GM18867 (cell line): ENCODE measurements at regions not wholly inside any gene's neighbourhood (a gene's known extent, or its start where the extent isn't known, plus 50 kb on each side); places are given as distances from the start of the nearest gene placed in this dataset.

Experiments used
- ATAC-seq: cut with Tn5 transposase; IDR thresholded peaks from one replicate; pipeline ENCODE4 v1.9.1; 2021; ENCODE audit warnings: mild to moderate bottlenecking, moderate library complexity; ENCODE audit not compliant: unreplicated experiment

- ATAC-seq = no peak
Measured at GRCh38 chr5:18311266-18311665, 677.0 kb downstream of the TAF11L14 start.

GRCh38 chr5:18312016-18312415 lies 677.8 kb downstream of the TAF11L14 start:
- no peak for ATAC-seq

GRCh38 chr5:18314192-18314778 lies 680.0 kb downstream of the TAF11L14 start:
- ATAC-seq = no peak

GRCh38 chr5:18321262-18321942 lies 687.1 kb downstream of the TAF11L14 start:
- no peak for ATAC-seq

- no peak for ATAC-seq
Measured at GRCh38 chr5:18323891-18324290, 689.6 kb downstream of the TAF11L14 start.

DNA sequence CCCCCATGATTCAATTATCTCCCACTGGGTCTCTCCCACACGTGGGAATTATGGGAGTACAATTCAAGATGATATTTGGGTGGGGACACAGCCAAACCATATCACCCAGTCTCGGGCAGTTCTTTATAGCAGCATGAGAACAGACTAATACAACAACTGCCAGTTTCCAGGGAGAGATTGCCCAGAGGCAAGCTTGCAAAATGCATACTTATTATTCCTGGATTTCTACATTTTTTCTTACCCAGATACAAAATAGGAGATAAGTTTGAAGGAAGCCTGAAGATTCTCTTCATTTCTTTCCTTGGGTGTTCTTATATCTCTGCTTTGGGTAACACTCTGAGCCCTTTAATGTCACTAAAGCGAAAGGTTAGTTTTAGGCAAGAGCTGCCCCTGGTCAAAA lies 691.2 kb downstream of the TAF11L14 start:
- ATAC-seq = no peak

DNA sequence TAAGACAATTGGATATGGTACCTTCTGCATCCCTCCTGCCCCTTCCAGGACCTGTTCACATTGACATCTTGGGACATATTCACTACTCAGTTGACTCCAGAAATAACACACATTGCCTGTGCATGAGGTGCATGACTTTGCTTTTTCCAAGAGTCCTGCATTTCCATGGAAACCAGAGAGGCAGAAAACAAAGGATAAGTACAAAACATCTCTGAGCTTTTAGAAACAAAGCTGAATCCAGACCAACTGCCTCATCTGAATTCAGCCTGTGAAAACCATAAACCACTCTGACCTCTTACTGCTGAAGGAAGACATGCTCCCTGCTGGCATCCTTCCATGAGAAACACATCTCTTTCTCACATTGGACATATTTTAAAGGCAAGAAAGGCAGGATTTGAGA lies 695.1 kb downstream of the TAF11L14 start:
- ATAC-seq = no peak

- no peak for ATAC-seq
Measured at GRCh38 chr5:18333841-18334240, 699.6 kb downstream of the TAF11L14 start.

GRCh38 chr5:18334949-18335348 lies 700.7 kb downstream of the TAF11L14 start:
- no peak for ATAC-seq

DNA sequence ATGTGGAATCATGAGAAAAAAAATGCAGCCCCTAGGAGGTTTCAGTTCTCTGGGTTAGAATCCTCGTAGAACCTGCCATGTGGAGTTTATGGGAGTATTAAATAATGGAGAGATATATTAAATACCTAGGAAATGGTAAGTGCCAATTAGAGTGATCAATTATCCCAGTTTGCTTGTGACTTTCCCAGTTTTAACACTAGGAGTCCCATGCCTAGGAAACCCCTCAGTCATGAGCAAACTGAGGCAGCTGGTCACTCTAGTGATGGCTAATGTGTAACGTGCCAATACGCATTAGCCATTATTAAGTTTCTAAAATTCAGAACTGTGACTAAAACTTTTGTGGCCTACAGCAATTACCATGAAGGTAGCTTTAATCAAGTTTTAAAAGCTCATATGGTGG lies 720.6 kb downstream of the TAF11L14 start:
- ATAC-seq = no peak

DNA sequence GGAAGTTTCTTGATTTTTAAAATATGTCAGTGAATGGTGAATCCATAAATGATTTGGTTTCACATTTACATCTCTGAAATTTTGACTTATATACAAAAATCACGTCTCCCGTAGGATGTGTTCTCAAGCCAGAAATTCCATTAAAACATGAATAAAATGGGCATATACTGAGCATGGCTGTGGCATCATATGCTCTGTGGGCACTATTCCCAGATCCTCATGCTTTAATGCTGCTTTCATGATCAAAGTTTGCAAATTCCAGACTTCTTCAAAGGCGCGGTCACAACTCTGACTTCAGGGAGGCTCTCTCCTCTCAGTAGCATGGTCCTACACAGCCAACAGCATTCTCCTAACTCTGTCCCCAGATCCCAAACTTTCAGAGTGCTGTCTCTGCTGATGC lies 723.2 kb downstream of the TAF11L14 start:
- ATAC-seq = no peak

DNA sequence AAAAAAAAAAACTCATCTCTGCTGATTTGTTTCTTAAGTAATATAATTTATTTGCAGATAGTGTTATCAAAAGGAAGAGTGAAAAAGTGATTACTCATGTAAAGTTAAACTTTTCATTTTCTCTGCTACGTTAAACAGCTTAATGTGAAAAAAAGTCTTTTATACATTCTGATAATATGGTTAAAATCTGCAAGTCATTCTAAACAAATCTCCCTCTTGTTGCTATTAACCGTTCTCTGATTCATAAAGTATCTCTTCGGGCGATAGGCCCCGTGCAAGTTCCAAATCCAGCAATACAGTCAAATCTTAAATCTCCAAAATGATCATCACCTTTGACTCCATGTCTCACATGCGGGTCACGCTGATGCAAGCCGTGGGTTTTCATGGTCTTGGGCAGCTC lies 732.0 kb downstream of the TAF11L14 start:
- ATAC-seq = no peak

DNA sequence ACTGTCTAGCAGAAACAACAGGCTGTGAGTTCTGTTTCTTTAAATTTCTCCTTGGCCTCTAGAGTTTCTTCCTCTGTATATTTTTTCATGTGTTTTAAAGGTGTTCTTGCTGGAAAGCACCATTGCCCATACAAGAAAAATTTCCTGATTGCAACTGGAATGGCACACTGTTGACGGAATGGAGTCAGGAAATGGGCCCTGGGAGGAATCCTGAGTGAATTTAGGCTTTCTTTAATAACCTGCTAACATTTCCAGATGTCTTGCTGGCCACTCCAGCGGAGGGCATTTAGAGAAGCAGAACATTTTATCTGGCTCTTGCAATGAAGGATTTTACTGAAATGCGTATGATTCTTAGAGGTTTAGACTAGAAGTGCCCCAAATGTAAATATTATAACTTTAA lies 736.3 kb downstream of the TAF11L14 start:
- ATAC-seq = no peak

- no peak for ATAC-seq
Measured at GRCh38 chr5:18375641-18376040, 741.4 kb downstream of the TAF11L14 start.

DNA sequence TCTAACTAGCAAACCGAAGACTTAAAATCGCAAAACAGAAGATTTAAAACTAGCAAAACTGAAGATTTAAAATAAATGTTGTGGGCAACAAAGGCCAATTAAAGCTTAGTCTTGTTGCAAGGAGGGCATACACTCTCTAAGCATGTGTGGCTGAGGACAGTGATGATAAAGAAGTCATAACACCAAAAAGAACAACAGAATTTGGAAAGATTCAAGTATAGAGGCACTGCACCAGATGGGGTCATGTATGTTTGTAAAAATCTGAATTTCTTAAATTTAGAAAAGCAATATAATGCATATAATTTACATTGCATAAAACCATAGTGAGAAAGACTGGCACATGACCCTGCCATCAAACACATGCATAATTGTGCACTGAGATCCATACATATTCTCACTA lies 743.8 kb downstream of the TAF11L14 start:
- ATAC-seq = no peak

DNA sequence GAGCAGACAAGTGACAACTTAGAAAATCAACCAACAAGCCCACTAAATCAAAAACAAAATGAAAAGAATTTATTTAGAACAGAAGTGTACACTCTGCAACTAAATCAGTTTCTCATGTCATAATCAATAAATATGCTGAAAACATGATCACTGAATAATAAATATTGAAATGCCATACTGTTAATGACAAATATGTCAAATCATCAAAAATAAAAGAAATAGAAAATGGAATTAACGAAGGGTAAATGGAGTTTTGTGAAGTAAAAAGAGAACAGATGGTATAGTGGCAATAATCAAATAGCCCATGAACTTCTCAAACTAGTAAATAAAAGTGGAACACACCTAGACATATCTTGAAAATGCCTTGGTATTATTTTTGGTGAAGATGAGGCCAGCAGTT lies 744.9 kb downstream of the TAF11L14 start:
- ATAC-seq = no peak

GRCh38 chr5:18380729-18381362 lies 746.6 kb downstream of the TAF11L14 start:
- no peak for ATAC-seq

GRCh38 chr5:18393565-18394442 lies 759.5 kb downstream of the TAF11L14 start:
- ATAC-seq = peak; percentile 80

- ATAC-seq = no peak
Measured at GRCh38 chr5:18394443-18394804, 760.2 kb downstream of the TAF11L14 start.

DNA sequence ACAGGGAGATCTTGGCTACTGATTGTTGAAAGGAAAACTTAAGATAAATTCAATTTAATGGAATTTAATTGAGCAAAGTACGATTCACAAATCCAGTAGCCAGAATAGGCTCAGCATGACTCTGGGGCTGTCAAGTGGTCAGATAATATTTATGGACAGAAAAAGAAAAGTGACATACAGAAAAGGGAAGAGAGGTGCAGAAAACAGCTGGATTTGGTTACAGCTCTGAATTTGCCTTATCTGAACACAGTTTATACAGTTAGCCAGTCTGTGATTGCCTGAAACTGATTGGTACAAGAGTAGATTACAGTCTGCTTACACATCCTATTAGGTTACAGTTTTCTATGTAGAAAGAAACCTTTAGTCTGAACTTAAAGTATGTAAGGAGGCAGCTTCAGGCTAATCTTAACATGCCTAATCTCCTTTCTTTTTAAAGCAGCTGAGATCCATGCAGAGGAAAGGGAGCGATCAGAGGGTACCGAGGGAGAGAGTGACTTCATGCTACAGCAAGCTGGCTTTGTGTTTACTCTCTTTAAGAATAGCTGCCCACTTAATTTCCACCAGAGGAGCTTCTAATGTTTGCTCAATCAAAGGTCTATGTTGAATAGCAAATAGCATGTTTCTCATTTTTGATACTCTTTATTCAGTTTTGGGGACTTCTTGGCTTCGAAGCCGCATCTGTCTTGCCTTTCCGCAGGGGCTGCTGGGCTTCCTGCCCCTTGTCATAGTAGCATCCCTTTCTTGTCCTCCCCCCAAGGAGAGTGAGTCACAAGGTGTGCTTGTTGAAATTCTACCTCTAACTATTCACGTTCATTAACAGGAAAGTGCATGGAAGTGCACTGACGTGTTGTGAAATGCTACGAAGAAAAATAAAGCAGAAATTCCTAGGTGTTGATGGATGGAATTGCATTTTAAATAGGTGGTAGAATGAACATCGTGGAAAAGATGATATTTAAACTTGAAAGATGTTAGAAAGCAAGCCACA lies 761.2 kb downstream of the TAF11L14 start:
- ATAC-seq = no peak
